Vagina (tissue), 2 donors: ENCODE measurements at regions not wholly inside any gene's neighbourhood (a gene's known extent, or its start where the extent isn't known, plus 50 kb on each side); places are given as distances from the start of the nearest gene placed in this dataset.

Experiments
- CTCF ChIP-seq, 3 experiments: fragments of 450-650 bp in 2 of 3; fragments of 200-600 bp in 1 of 3; sonication (generic) in 1 of 3; IDR thresholded peaks; one replicate each; pipeline ENCODE4 v1.5.1; 2017 to 2019; ENCODE audit warnings: antibody characterized with exemption in 3 of 3, mild to moderate bottlenecking in 2 of 3, moderate library complexity in 2 of 3
- POLR2A ChIP-seq, 2 donors: fragments of 450-650 bp; IDR thresholded peaks; one replicate each; pipeline ENCODE4 v1.6.1; 2017; ENCODE audit warnings: antibody characterized with exemption in 2 of 2, mild to moderate bottlenecking in 2 of 2, moderate library complexity in 2 of 2
- POLR2AphosphoS5 ChIP-seq, 2 donors: sonication (generic); formaldehyde crosslinking; IDR thresholded peaks; one replicate each; pipeline ENCODE4 v1.9.0; 2017; ENCODE audit warnings: antibody characterized with exemption in 2 of 2, mild to moderate bottlenecking in 2 of 2, low read depth in 1 of 2; ENCODE audit not compliant: insufficient read depth in 1 of 2

- TF ChIP-seq CTCF (IDR thresholded peaks at IDR 0.05) (no peak), POLR2A (IDR thresholded peaks at IDR 0.05) (no peak), POLR2AphosphoS5 (IDR thresholded peaks at IDR 0.05; ENCODE audit: insufficient read depth in 1 of 2, low read depth in 1 of 2) (no peak)
Observed at GRCh38 chr4:23516716-23517115, 373.1 kb downstream of the PPARGC1A start.
